ENCODE measurements at regions not wholly inside any gene's neighbourhood (a gene's known extent, or its start where the extent isn't known, plus 50 kb on each side); places are given as distances from the start of the nearest gene placed in this dataset.

DNA sequence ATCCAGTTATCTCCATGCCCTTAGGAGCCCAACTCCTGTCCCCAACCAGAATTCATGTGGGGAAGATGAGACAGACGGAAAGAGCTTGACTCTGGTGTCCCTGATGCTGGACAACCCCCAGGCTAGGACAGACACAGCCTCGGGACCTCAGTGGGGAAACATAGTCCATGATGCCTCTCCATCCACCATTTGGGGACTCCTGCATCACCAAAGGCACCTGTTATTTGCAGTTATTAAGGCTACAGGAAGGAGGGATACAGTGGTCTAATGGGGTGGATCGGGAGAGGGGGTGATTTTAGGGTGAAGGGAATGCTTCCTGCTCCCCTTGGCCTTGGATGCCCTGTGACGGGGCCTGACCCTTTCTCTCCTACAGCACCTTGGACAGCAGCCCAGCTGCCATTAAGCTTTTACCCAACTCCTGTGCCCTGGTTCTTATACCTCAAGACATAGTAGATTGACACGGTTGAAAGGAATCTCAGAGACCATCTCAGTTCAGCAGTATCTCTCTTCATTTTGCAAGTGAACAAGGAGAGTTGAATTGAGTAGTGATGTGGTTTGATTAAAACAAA lies 111.6 kb downstream of the MATN1 start:
- no peak for DNase-seq (ENCODE audit: low spot score)
- POLR2A ChIA-PET (ENCODE audit: low non-redundant PET), result no interaction called here
- CTCF ChIA-PET, result no interaction called here

DNA sequence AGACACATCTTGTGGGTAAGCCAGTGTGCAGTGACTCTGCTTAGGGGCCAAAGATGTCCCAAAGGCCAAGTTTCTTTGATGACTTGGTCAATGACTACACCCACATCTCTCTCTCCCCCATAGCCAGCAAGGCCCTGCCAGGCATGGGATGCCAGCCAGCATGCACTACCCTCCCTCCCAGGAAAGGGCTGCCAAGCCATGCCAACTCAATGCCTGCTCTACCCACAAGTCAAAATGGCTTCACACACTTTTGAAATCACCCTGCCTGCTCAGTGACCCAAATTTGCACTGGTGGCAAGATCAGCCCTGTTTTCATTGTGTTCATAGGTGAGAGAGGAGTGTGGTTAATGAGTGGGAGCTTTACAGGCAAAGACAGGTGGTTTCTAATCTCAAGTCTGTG lies 112.5 kb downstream of the MATN1 start:
- ChIA-PET CTCF (no interaction called here), POLR2A (ENCODE audit: low non-redundant PET) (no interaction called here)
- DNase-seq (ENCODE audit: low spot score), result no peak
- TF ChIP-seq, protein P1, sequence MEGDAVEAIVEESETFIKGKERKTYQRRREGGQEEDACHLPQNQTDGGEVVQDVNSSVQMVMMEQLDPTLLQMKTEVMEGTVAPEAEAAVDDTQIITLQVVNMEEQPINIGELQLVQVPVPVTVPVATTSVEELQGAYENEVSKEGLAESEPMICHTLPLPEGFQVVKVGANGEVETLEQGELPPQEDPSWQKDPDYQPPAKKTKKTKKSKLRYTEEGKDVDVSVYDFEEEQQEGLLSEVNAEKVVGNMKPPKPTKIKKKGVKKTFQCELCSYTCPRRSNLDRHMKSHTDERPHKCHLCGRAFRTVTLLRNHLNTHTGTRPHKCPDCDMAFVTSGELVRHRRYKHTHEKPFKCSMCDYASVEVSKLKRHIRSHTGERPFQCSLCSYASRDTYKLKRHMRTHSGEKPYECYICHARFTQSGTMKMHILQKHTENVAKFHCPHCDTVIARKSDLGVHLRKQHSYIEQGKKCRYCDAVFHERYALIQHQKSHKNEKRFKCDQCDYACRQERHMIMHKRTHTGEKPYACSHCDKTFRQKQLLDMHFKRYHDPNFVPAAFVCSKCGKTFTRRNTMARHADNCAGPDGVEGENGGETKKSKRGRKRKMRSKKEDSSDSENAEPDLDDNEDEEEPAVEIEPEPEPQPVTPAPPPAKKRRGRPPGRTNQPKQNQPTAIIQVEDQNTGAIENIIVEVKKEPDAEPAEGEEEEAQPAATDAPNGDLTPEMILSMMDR (conservative IDR thresholded peaks at IDR 0.05; ENCODE audit: low read depth), result no peak
- no peak overlapping the region for H3K27ac ChIP-seq

More for the DNA sequence above, 111.6 kb downstream of the MATN1 start:
- TF ChIP-seq, protein P1 (conservative IDR thresholded peaks at IDR 0.05; ENCODE audit: low read depth), result no peak
- no peak overlapping the region for H3K27ac ChIP-seq

GRCh38 chr1:30609999-30610345 lies 113.4 kb downstream of the MATN1 start:
- no peak overlapping the region for H3K27ac ChIP-seq
- TF ChIP-seq, protein P1 (conservative IDR thresholded peaks at IDR 0.05; ENCODE audit: low read depth), result no peak
- CTCF ChIA-PET, result interaction anchor here (0.6 to 0.7 kb wide), 2 partner anchors 205 to 230 kb away, joined by 3 to 5 read pairs; no protein-coding TSS in a partner anchor
- POLR2A ChIA-PET (ENCODE audit: low non-redundant PET), result no interaction called here
- DNase-seq (ENCODE audit: low spot score), result no peak

GRCh38 chr1:30609336-30609998 lies 113.9 kb downstream of the MATN1 start:
- DNase-seq (ENCODE audit: low spot score), result no peak
- ChIA-PET POLR2A (ENCODE audit: low non-redundant PET) (no interaction called here), CTCF (interaction anchor here (0.6 to 0.7 kb wide), 2 partner anchors 205 to 229 kb away, joined by 3 to 5 read pairs; no protein-coding TSS in a partner anchor)
- TF ChIP-seq, protein P1 (conservative IDR thresholded peaks at IDR 0.05; ENCODE audit: low read depth), result no peak
- H3K27ac ChIP-seq, result no peak overlapping the region

DNA sequence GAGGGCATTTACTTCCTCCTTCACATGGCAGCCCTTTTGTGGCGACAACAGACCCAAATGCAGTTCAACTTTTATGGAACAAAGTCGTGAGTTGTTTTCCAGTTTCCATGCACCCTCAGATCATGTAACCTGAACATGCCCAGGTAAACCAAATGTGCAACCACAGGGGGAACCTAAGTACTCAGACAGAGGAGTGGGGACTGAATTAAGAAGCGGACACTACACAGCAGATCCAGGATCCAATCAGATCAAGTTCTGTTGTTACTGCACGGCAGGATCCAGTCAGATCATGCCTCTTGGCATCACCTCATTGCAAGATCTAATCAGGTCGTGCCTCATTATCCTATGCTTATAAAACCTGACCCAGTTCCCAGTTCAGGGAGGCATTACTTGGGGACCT lies 115.7 kb downstream of the MATN1 start:
- TF ChIP-seq, protein P1 (conservative IDR thresholded peaks at IDR 0.05; ENCODE audit: low read depth), result no peak
- no peak overlapping the region for H3K27ac ChIP-seq
- DNase-seq (ENCODE audit: low spot score), result no peak
- POLR2A ChIA-PET (ENCODE audit: low non-redundant PET), result no interaction called here
- CTCF ChIA-PET, result no interaction called here

GRCh38 chr1:30606166-30606565 lies 117.2 kb downstream of the MATN1 start:
- H3K27ac ChIP-seq, result no peak overlapping the region
- DNase-seq (ENCODE audit: low spot score), result no peak
- ChIA-PET CTCF (interaction anchor here (0.6 kb wide), 1 partner anchor 94 kb away, joined by 3 read pairs; no protein-coding TSS in a partner anchor), POLR2A (ENCODE audit: low non-redundant PET) (no interaction called here)
- TF ChIP-seq, protein P1 (conservative IDR thresholded peaks at IDR 0.05; ENCODE audit: low read depth), result no peak

All from RWPE1 (cell line).